Loucy (cell line): ENCODE measurements at regions not wholly inside any gene's neighbourhood (a gene's known extent, or its start where the extent isn't known, plus 50 kb on each side); places are given as distances from the start of the nearest gene placed in this dataset.
A peak's percentile ranks its signal among the peaks of the same experiment; 100 is the strongest.

ENCODE experiments used
- H2AFZ ChIP-seq: fragments of 200-600 bp; sonication (generic); 2 replicates; pipeline ENCODE4 v1.6.0; 2016; ENCODE audit warnings: antibody characterized with exemption, mild to moderate bottlenecking, low read length, moderate library complexity
- H3F3A ChIP-seq: fragments of 200-600 bp; 2 replicates; pipeline ENCODE4 v1.6.0; 2016; ENCODE audit warnings: antibody characterized with exemption, low read depth, mild to moderate bottlenecking
- H3K27me3 ChIP-seq: fragments of 200-600 bp; sonication (generic); 2 replicates; pipeline ENCODE4 v1.6.1; 2014; ENCODE audit warnings: low read length, mild to moderate bottlenecking; ENCODE audit not compliant: insufficient read depth, poor library complexity, severe bottlenecking
- H3K36me3 ChIP-seq: fragments of 200-600 bp; sonication (generic); 2 replicates; pipeline ENCODE4 v1.6.1; 2016; ENCODE audit warnings: low read length; ENCODE audit not compliant: insufficient read depth
- H3K4me1 ChIP-seq: fragments of 200-600 bp; sonication (generic); 2 replicates; pipeline ENCODE4 v1.5.1; 2014; ENCODE audit warnings: low read length, mild to moderate bottlenecking; ENCODE audit not compliant: insufficient read depth, poor library complexity, severe bottlenecking
- H3K4me2 ChIP-seq: fragments of 200-600 bp; sonication (generic); 2 replicates; pipeline ENCODE4 v1.6.0; 2014; ENCODE audit warnings: antibody characterized with exemption, low read length, low read depth, mild to moderate bottlenecking; ENCODE audit not compliant: poor library complexity, severe bottlenecking
- H3K4me3 ChIP-seq: fragments of 200-600 bp; sonication (generic); 2 replicates; pipeline ENCODE4 v1.5.1; 2014; ENCODE audit warnings: low read length, mild to moderate bottlenecking, mixed read lengths; ENCODE audit not compliant: poor library complexity, severe bottlenecking
- H3K79me2 ChIP-seq: fragments of 200-600 bp; sonication (generic); 2 replicates; pipeline ENCODE4 v1.6.1; 2014; ENCODE audit warnings: low read length; ENCODE audit not compliant: insufficient read depth
- H3K9ac ChIP-seq: fragments of 200-600 bp; sonication (generic); 2 replicates; pipeline ENCODE4 v1.6.0; 2014; ENCODE audit warnings: mild to moderate bottlenecking, low read depth, low read length, moderate library complexity; ENCODE audit not compliant: poor library complexity, severe bottlenecking
- H3K9me2 ChIP-seq: fragments of 200-600 bp; sonication (generic); replicated peaks from 2 replicates; pipeline ENCODE4 v1.6.1; 2016; ENCODE audit warnings: low read depth, low read length, mixed read lengths
- H3K9me3 ChIP-seq: fragments of 200-600 bp; sonication (generic); 2 replicates; pipeline ENCODE4 v1.6.1; 2014; ENCODE audit warnings: mild to moderate bottlenecking, antibody characterized with exemption, low read length, low read depth; ENCODE audit not compliant: insufficient read depth
- H4K20me1 ChIP-seq: fragments of 200-600 bp; sonication (generic); 2 replicates; pipeline ENCODE4 v1.6.0; 2014; ENCODE audit warnings: antibody characterized with exemption, low read length, mild to moderate bottlenecking; ENCODE audit not compliant: insufficient read depth, poor library complexity, severe bottlenecking
- CTCF ChIP-seq: fragments of 200-600 bp; sonication (generic); conservative IDR thresholded peaks from 2 replicates; pipeline ENCODE4 v1.5.1; 2014; ENCODE audit warnings: mild to moderate bottlenecking, antibody characterized with exemption, low read length
- EZH2phosphoT487 ChIP-seq: fragments of 200-600 bp; IDR thresholded peaks from 2 replicates; pipeline ENCODE4 v1.6.1; 2018; ENCODE audit warnings: antibody characterized with exemption, mild to moderate bottlenecking, moderate library complexity, borderline replicate concordance

- peaks cover 100% of the 10 kb centered on the region for H3K79me2 ChIP-seq
- no peaks in the 10 kb centered on the region for H3K9me2 ChIP-seq
- H3F3A ChIP-seq = no peaks in the 10 kb centered on the region
- no peak overlapping the region for H2AFZ ChIP-seq
- H3K4me3 ChIP-seq = peak overlapping the region; percentile 4
- peaks cover 68% of the 10 kb centered on the region for H3K4me1 ChIP-seq
- H4K20me1 ChIP-seq = peaks cover 78% of the 10 kb centered on the region
- peak overlapping the region; percentile 32 for H3K9ac ChIP-seq
- peak overlapping the region; percentile 62 for H3K4me2 ChIP-seq
- peaks cover 25% of the 10 kb centered on the region; the same call in 1 of the 2 replicates for H3K36me3 ChIP-seq
- TF ChIP-seq EZH2phosphoT487 (no peak), CTCF (no peak)
- H3K27me3 ChIP-seq = no peaks in the 10 kb centered on the region
- no peaks in the 10 kb centered on the region for H3K9me3 ChIP-seq
Observed at GRCh38 chr10:88116481-88116880, 253.1 kb downstream of the PTEN start.

- Histone ChIP-seq H3K4me2 (peak overlapping the region; percentile 62), H4K20me1 (peaks cover 73% of the 10 kb centered on the region), H3K4me1 (peaks cover 68% of the 10 kb centered on the region), H3K36me3 (peaks cover 27% of the 10 kb centered on the region; the same call in 1 of the 2 replicates), H3K27me3 (no peaks in the 10 kb centered on the region), H3K9me3 (no peaks in the 10 kb centered on the region), H3K9me2 (no peaks in the 10 kb centered on the region), H3K4me3 (peak overlapping the region; percentile 4), H3K9ac (peak overlapping the region; percentile 32), H3F3A (no peaks in the 10 kb centered on the region), H2AFZ (no peak overlapping the region), H3K79me2 (peaks cover 100% of the 10 kb centered on the region)
- TF ChIP-seq EZH2phosphoT487 (no peak), CTCF (no peak)
Observed at GRCh38 chr10:88116971-88117626, 253.7 kb downstream of the PTEN start.

- Histone ChIP-seq H3K9me2 (no peaks in the 10 kb centered on the region), H3F3A (no peaks in the 10 kb centered on the region), H3K36me3 (peaks cover 31% of the 10 kb centered on the region; the same call in 1 of the 2 replicates), H4K20me1 (peaks cover 69% of the 10 kb centered on the region), H3K4me3 (no peak overlapping the region), H3K4me2 (peak overlapping the region; percentile 4), H2AFZ (no peak overlapping the region), H3K9me3 (no peaks in the 10 kb centered on the region), H3K9ac (peak overlapping the region; percentile 25), H3K4me1 (peaks cover 63% of the 10 kb centered on the region), H3K27me3 (no peaks in the 10 kb centered on the region), H3K79me2 (peaks cover 100% of the 10 kb centered on the region)
- no peak for TF ChIP-seq EZH2phosphoT487
- peak; percentile 69 for TF ChIP-seq CTCF
Observed at GRCh38 chr10:88117869-88118632, 254.6 kb downstream of the PTEN start.
